ENCODE measurements at regions not wholly inside any gene's neighbourhood (a gene's known extent, or its start where the extent isn't known, plus 50 kb on each side); places are given as distances from the start of the nearest gene placed in this dataset.
"Not testable (repeated sequence)": the region's sequence is repeated elsewhere in the genome, so short reads cannot be mapped to it uniquely, and the experiment has no call there.

GRCh38 chr4:138458751-138459150, 216.6 kb upstream of the SLC7A11 start:
- DNase-seq (ENCODE audit: insufficient read length, low spot score) (no peak), FAIRE-seq (no peak)
- TF ChIP-seq, protein P1, sequence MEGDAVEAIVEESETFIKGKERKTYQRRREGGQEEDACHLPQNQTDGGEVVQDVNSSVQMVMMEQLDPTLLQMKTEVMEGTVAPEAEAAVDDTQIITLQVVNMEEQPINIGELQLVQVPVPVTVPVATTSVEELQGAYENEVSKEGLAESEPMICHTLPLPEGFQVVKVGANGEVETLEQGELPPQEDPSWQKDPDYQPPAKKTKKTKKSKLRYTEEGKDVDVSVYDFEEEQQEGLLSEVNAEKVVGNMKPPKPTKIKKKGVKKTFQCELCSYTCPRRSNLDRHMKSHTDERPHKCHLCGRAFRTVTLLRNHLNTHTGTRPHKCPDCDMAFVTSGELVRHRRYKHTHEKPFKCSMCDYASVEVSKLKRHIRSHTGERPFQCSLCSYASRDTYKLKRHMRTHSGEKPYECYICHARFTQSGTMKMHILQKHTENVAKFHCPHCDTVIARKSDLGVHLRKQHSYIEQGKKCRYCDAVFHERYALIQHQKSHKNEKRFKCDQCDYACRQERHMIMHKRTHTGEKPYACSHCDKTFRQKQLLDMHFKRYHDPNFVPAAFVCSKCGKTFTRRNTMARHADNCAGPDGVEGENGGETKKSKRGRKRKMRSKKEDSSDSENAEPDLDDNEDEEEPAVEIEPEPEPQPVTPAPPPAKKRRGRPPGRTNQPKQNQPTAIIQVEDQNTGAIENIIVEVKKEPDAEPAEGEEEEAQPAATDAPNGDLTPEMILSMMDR (IDR thresholded peaks at IDR 0.05; ENCODE audit: insufficient read depth, missing control alignments): no peak

DNA sequence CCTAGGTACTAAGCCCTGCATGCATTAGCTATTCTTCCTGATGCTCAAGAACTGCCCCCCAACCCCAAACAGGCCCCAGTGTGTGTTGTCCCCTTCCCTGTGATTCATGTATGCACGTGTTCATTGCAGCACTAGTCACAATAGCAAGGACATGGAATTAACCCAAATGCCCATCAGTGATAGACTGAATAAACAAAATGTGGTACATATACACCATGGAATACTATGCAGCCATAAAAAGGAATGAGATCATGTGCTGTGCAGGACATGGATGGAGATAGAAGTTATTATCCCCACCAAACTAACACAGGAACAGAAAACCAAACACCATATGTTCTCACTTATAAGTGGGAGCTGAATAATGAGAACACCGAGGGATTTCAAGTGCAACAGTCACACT, 214.2 kb upstream of the SLC7A11 start:
- FAIRE-seq; DNase-seq (ENCODE audit: insufficient read length, low spot score): not testable (repeated sequence)

DNA sequence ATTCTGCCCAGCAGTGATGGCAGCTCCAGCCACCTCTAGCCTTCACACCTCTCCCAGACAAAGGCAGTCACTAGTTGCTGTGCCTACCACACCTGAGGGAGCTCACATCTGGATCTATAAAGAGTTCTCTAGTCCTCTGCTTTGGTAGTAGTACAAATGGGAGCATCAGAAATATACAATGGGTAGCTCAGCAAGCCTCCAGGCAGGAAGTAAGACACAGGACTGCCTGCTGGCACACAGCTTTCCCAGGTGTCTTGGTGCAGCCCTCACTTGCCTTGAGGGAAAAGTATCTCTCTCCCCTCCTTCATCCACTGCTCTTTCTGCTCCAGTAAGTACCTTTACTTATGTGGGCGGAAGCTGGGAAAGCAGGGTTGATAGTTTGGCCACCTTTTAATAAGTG, 212.9 kb upstream of the SLC7A11 start:
- FAIRE-seq (no peak), DNase-seq (ENCODE audit: insufficient read length, low spot score) (no peak)
- TF ChIP-seq, protein P1 (IDR thresholded peaks at IDR 0.05; ENCODE audit: insufficient read depth, missing control alignments): no peak

- TF ChIP-seq, protein P1 (IDR thresholded peaks at IDR 0.05; ENCODE audit: insufficient read depth, missing control alignments): no peak
- FAIRE-seq (no peak), DNase-seq (ENCODE audit: insufficient read length, low spot score) (no peak)
Measured at GRCh38 chr4:138452826-138453225, 210.7 kb upstream of the SLC7A11 start.

- DNase-seq (ENCODE audit: insufficient read length, low spot score) (no peak), FAIRE-seq (no peak)
- TF ChIP-seq, protein P1 (IDR thresholded peaks at IDR 0.05; ENCODE audit: insufficient read depth, missing control alignments): no peak
Measured at GRCh38 chr4:138451276-138451663, 209.1 kb upstream of the SLC7A11 start.

GRCh38 chr4:138450546-138451275, 208.6 kb upstream of the SLC7A11 start:
- DNase-seq (ENCODE audit: insufficient read length, low spot score) (no peak), FAIRE-seq (no peak)
- TF ChIP-seq, protein P1 (IDR thresholded peaks at IDR 0.05; ENCODE audit: insufficient read depth, missing control alignments): no peak

DNA sequence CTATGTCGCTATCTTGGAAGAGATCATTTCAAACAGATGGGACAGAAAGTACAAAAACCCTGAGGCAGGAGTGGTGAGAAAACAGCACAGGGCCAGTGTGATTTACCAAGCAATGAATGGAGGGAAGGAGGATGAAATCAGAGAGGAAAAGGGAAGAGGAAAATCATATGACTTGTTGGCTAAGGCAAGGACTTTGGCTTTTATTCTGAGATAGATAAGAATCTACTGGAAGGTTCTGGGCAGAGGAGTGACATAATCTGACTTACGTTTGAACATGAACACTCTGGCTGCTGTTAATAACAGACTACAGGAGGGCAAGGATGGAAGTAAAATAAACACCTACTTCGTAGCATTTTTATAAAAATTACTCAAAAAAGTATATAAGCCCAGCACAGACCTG, 207.8 kb upstream of the SLC7A11 start:
- no peak for FAIRE-seq
- TF ChIP-seq, protein P1 (IDR thresholded peaks at IDR 0.05; ENCODE audit: insufficient read depth, missing control alignments): no peak
- DNase-seq (ENCODE audit: insufficient read length, low spot score): no peak
